ENCODE measurements at regions not wholly inside any gene's neighbourhood (a gene's known extent, or its start where the extent isn't known, plus 50 kb on each side); places are given as distances from the start of the nearest gene placed in this dataset.

DNA sequence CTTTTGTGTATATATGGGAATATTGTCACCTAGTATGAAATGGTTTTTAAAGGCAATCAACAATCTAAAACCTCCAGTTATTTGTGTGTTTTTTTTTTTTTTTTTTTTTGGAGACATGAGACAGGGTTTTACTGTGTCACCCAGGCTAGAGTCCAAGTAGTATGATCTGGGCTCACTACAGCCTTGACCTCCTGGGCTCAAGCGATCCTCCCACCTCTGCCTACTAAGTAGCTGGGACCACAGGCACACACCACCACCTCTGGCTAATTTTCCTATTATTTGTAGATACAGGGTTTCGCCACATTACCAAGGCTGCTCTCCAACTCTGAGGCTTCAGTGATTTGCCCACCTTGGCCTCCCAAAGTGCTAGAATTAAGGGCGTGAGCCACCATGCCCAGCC, 349.9 kb downstream of the UTRN start:
- no peak for TF ChIP-seq POLR2AphosphoS5 (IDR thresholded peaks at IDR 0.05; ENCODE audit: borderline replicate concordance, low read depth, low read length)
- no peak for TF ChIP-seq EZH2 (IDR thresholded peaks at IDR 0.05)

Measured in SK-N-MC (cell line).